Kidney (tissue), 13 donors: ENCODE measurements at regions not wholly inside any gene's neighbourhood (a gene's known extent, or its start where the extent isn't known, plus 50 kb on each side); places are given as distances from the start of the nearest gene placed in this dataset.

Source experiments
- DNase-seq, 5 donors: peaks; one replicate each; pipeline ENCODE4 v3.0.0-alpha.2; 2013 to 2020
- FAIRE-seq: peaks from 2 replicates; lab custom pipeline; 2012; peaks lifted over from hg19 to GRCh38; lab: Jason Lieb, UNC
- H3K27ac ChIP-seq, 2 donors: one replicate each; pipeline ENCODE4 v1.7.0; 2013; ENCODE audit warnings: low read depth in 2 of 2, low read length in 2 of 2, inconsistent platforms in 1 of 2
- H3K27me3 ChIP-seq: one replicate; pipeline ENCODE4 v1.7.1; 2013; ENCODE audit warnings: low read length, inconsistent platforms; ENCODE audit not compliant: control insufficient read depth, insufficient read depth
- H3K36me3 ChIP-seq, 3 donors: one replicate each; pipeline versions ENCODE4 v1.7.0 to v1.7.1; 2013; ENCODE audit warnings: low read length in 3 of 3, control low read depth in 1 of 3, inconsistent platforms in 1 of 3; ENCODE audit not compliant: insufficient read depth in 3 of 3, control insufficient read depth in 2 of 3
- H3K4me1 ChIP-seq, 3 donors: one replicate each; pipeline versions ENCODE4 v1.7.0 to v1.7.1; 2013; ENCODE audit warnings: low read length in 3 of 3, inconsistent platforms in 1 of 3, low read depth in 1 of 3; ENCODE audit not compliant: control insufficient read depth in 2 of 3, insufficient read depth in 2 of 3
- H3K4me3 ChIP-seq, 3 donors: one replicate each; pipeline versions ENCODE4 v1.7.0 to v1.8.1; 2013; ENCODE audit warnings: low read length in 3 of 3, control low read depth in 1 of 3, inconsistent platforms in 1 of 3
- H3K9ac ChIP-seq, 3 donors: one replicate each; pipeline versions ENCODE4 v1.7.0 to v1.7.1; 2013; ENCODE audit warnings: low read length in 3 of 3, control low read depth in 1 of 3, inconsistent platforms in 1 of 3
- H3K9me3 ChIP-seq, 3 donors: one replicate each; pipeline versions ENCODE4 v1.7.0 to v1.7.1; 2013; ENCODE audit warnings: low read length in 3 of 3, control low read depth in 1 of 3, inconsistent platforms in 1 of 3; ENCODE audit not compliant: control insufficient read depth in 2 of 3, insufficient read depth in 1 of 3
- intact Hi-C: fragments of 100-400 bp; cut with DNase I; formaldehyde crosslinking; loops from one replicate; pipeline ENCODE4 v1.11.1; 2022
- TF ChIP-seq, protein P1 (sequence below): IDR thresholded peaks from 3 replicates; pipeline ENCODE4 v1.5.1; 2012; ENCODE audit warnings: mild to moderate bottlenecking, moderate library complexity, borderline replicate concordance; ENCODE audit not compliant: insufficient read depth; ENCODE audit errors: extremely low read depth
- donor health status: control.
- donor health status: control.
- donor health status: control.
- donor health status: control.
- donor health status: control.
- donor health status: DM: yes; HTN: yes; CAD: no.
- donor health status: Normal renal cell carcinoma (clear cell type).

DNA sequence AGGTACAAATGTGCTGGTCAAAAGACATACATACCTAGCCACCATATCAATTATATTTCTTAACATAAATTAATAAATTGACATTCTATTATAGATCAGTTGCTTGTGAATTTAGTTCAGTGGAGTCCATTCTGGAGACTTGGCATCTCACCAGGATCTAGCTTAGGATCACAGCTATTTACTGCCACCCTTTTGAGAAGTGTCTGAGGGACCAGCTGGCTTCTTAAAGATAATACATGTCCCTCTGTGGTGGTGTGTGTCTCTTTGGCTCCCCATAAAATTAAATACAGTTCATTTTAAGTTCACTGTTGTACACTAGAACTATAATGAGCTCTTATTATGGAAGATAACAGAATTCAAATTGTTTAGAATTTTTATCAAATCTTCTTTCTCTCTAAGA, 290.7 kb downstream of the PRELID2 start:
- Histone ChIP-seq H3K27ac (no peak overlapping the region), H3K4me3 (no peak overlapping the region), H3K36me3 (no peaks in the 10 kb centered on the region), H3K9me3 (no peaks in the 10 kb centered on the region), H3K4me1 (no peaks in the 10 kb centered on the region), H3K27me3 (no peaks in the 10 kb centered on the region), H3K9ac (no peak overlapping the region)
- TF ChIP-seq, protein P1, sequence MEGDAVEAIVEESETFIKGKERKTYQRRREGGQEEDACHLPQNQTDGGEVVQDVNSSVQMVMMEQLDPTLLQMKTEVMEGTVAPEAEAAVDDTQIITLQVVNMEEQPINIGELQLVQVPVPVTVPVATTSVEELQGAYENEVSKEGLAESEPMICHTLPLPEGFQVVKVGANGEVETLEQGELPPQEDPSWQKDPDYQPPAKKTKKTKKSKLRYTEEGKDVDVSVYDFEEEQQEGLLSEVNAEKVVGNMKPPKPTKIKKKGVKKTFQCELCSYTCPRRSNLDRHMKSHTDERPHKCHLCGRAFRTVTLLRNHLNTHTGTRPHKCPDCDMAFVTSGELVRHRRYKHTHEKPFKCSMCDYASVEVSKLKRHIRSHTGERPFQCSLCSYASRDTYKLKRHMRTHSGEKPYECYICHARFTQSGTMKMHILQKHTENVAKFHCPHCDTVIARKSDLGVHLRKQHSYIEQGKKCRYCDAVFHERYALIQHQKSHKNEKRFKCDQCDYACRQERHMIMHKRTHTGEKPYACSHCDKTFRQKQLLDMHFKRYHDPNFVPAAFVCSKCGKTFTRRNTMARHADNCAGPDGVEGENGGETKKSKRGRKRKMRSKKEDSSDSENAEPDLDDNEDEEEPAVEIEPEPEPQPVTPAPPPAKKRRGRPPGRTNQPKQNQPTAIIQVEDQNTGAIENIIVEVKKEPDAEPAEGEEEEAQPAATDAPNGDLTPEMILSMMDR: no peak
- intact Hi-C loops: no loop called here
- no peak for FAIRE-seq
- no peak for DNase-seq

DNA sequence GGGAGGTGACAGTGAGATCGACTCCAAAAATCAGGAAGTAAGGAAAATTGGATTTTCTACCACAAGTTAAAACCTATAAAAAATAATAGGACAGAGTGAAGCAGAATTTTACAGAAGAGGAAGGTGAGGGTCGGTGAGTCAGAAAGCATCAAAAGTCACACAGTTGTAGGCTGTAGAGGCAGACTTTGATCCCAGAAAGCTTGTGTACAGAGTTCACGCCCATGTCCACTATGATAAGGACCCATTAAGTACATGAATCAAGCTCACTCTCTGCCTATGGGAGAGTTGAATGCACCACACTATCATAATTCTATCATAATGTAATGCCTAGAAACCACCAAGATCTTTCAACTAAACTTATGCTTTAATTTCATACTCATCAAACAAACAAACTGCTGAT, 291.2 kb downstream of the PRELID2 start:
- no peak overlapping the region for H3K9ac ChIP-seq
- H3K36me3 ChIP-seq: no peaks in the 10 kb centered on the region
- DNase-seq: no peak
- no peak for FAIRE-seq
- no peaks in the 10 kb centered on the region for H3K27me3 ChIP-seq
- no peak overlapping the region for H3K27ac ChIP-seq
- TF ChIP-seq, protein P1: no peak
- H3K4me1 ChIP-seq: no peaks in the 10 kb centered on the region
- no peaks in the 10 kb centered on the region for H3K9me3 ChIP-seq
- intact Hi-C loops: no loop called here
- no peak overlapping the region for H3K4me3 ChIP-seq

DNA sequence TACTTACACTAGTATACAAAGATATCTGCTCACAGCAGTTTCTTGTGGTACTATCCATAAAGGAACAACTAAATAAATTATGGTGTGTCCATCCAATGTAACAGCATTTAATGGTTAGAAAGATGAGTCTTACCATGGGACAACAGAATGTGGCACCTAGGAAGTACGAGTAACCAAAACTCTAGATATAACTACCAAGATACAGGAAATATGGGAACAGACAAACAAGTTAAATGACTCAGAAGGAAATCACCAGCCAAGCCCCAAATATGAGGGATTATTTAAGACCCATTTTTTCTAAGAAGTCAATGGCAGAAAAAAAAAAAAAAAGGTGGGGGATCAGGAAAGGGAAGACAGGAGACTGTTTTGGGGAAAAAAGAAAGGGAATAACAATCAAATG, 294.8 kb downstream of the PRELID2 start:
- TF ChIP-seq, protein P1: no peak
- no peak overlapping the region for H3K4me3 ChIP-seq
- peaks cover 0 to 10% (median 0%) of the 10 kb centered on the region in 3 donors for H3K9me3 ChIP-seq
- intact Hi-C loops: no loop called here
- no peak for FAIRE-seq
- no peaks in the 10 kb centered on the region for H3K36me3 ChIP-seq
- H3K27me3 ChIP-seq: no peaks in the 10 kb centered on the region
- no peak overlapping the region for H3K27ac ChIP-seq
- DNase-seq: no peak
- H3K9ac ChIP-seq: no peak overlapping the region
- no peaks in the 10 kb centered on the region for H3K4me1 ChIP-seq

DNA sequence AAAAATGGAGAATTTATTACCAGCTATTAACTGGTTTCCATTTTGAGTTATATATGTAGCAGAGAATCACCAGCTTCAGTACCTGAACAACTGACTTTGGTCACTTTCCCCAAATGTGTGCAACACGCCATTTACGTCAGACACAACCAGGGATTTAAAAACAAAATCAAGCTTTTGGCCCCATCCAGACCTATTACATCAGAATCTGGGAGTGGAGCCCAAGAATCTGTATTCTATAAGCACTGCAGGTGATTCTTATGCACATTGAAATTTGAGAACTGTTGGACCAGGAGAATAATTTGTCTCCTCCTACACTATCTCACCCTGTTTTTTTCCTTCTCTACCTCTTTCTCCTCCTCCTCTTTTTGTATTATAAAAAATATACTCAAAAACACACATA, 295.9 kb downstream of the PRELID2 start:
- Histone ChIP-seq H3K27me3 (no peaks in the 10 kb centered on the region), H3K27ac (no peak overlapping the region), H3K4me1 (no peaks in the 10 kb centered on the region), H3K36me3 (no peaks in the 10 kb centered on the region), H3K9me3 (peaks cover 0 to 10% (median 0%) of the 10 kb centered on the region in 3 donors), H3K9ac (no peak overlapping the region), H3K4me3 (no peak overlapping the region)
- intact Hi-C loops: no loop called here
- FAIRE-seq: no peak
- no peak for DNase-seq
- TF ChIP-seq, protein P1: no peak
